Gastroesophageal sphincter (tissue), 4 donors: ENCODE measurements at regions not wholly inside any gene's neighbourhood (a gene's known extent, or its start where the extent isn't known, plus 50 kb on each side); places are given as distances from the start of the nearest gene placed in this dataset.

Experiments
- ATAC-seq: fragments of 150-250 bp; one replicate; pipeline ENCODE4 v1.9.1; 2016; ENCODE audit warnings: mild to moderate bottlenecking, moderate library complexity
- H3K27ac ChIP-seq, 4 donors: fragments of 200-600 bp; sonication (generic) in 3 of 4; 1 replicate in 3 of 4; 2 replicates in 1 of 4; pipeline ENCODE4 v1.5.1; 2016 to 2019
- H3K27me3 ChIP-seq: fragments of 200-600 bp; sonication (generic); one replicate; pipeline ENCODE4 v1.5.1; 2019
- H3K36me3 ChIP-seq, 2 donors: fragments of 200-600 bp; sonication (generic); one replicate each; pipeline ENCODE4 v1.5.1; 2019; ENCODE audit warnings: control low read depth in 1 of 2
- H3K4me1 ChIP-seq, 3 donors: fragments of 200-600 bp; sonication (generic); 1 replicate in 2 of 3; 2 replicates in 1 of 3; pipeline ENCODE4 v1.5.1; 2016 to 2019; ENCODE audit warnings: control low read depth in 2 of 3
- H3K4me3 ChIP-seq, 2 donors: fragments of 200-600 bp; sonication (generic); one replicate each; pipeline ENCODE4 v1.5.1; 2019; ENCODE audit warnings: mild to moderate bottlenecking in 1 of 2, moderate library complexity in 1 of 2
- H3K9me3 ChIP-seq, 3 donors: fragments of 200-600 bp; sonication (generic); one replicate each; pipeline ENCODE4 v1.5.1; 2017 to 2019; ENCODE audit warnings: control low read depth in 2 of 3
- CTCF ChIP-seq, 4 experiments: fragments of 200-600 bp in 2 of 4; fragments of 450-650 bp in 2 of 4; sonication (generic) in 1 of 4; IDR thresholded peaks; one replicate each; pipeline ENCODE4 v1.5.1; 2017 to 2019; ENCODE audit warnings: antibody characterized with exemption in 4 of 4, mild to moderate bottlenecking in 2 of 4, moderate library complexity in 2 of 4
- EP300 ChIP-seq: sonication (generic); formaldehyde crosslinking; IDR thresholded peaks from one replicate; pipeline ENCODE4 v1.6.1; 2017; ENCODE audit warnings: antibody characterized with exemption, mild to moderate bottlenecking
- POLR2A ChIP-seq, 2 donors: fragments of 450-650 bp; IDR thresholded peaks; one replicate each; pipeline ENCODE4 v1.6.1; 2017; ENCODE audit warnings: antibody characterized with exemption in 2 of 2, mild to moderate bottlenecking in 2 of 2, moderate library complexity in 1 of 2
- POLR2AphosphoS5 ChIP-seq: sonication (generic); formaldehyde crosslinking; IDR thresholded peaks from one replicate; pipeline ENCODE4 v1.6.1; 2017; ENCODE audit warnings: antibody characterized with exemption
- WGBS, 2 donors: methylation state at CpG; one replicate each; pipeline ENCODE4 v1.1.5; 2018; ENCODE audit warnings: low coverage in 1 of 2; 5-methylcytosine and 5-hydroxymethylcytosine counted together

GRCh38 chr18:39188278-39188677 is 1622.7 kb upstream of the CELF4 start:
- no peak overlapping the region for H3K4me3 ChIP-seq
- no peaks in the 10 kb centered on the region for H3K27me3 ChIP-seq
- no peaks in the 10 kb centered on the region for H3K4me1 ChIP-seq
- no peak for ATAC-seq
- 71 to 76% methylated on average over 2 of the region's 2 CpGs for WGBS, 2 donors
- no peaks in the 10 kb centered on the region for H3K36me3 ChIP-seq
- TF ChIP-seq CTCF (IDR thresholded peaks at IDR 0.05) (no peak), POLR2A (IDR thresholded peaks at IDR 0.05) (no peak), POLR2AphosphoS5 (no peak), EP300 (no peak)
- no peaks in the 10 kb centered on the region for H3K9me3 ChIP-seq
- no peak overlapping the region for H3K27ac ChIP-seq

DNA sequence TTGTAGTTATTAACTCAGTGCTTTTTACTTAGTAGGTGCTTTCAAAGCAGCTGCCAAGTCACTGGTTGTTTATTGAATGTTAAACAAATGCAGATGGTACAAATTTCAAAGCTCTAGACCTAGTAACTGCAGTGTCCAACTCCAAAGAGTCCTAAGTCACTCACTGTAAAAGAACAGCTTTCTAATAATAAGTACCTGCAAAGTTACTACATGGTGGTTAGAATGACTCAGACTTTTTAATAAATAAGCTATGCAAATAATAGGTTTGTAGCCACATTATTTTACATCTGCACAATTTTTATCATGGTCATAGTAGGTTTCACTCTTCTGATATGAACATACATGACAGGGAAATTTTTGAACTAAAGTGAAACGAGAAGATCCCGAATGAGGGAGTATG is 1620.4 kb upstream of the CELF4 start:
- no peaks in the 10 kb centered on the region for H3K4me1 ChIP-seq
- H3K4me3 ChIP-seq, result no peak overlapping the region
- H3K36me3 ChIP-seq, result no peaks in the 10 kb centered on the region
- TF ChIP-seq EP300, result no peak
- no peak for TF ChIP-seq POLR2AphosphoS5
- no peak for TF ChIP-seq POLR2A (IDR thresholded peaks at IDR 0.05)
- TF ChIP-seq CTCF (IDR thresholded peaks at IDR 0.05), result no peak
- WGBS, 2 donors, result 100% methylated on average over 1 to 2 of the region's 2 CpGs
- no peaks in the 10 kb centered on the region for H3K27me3 ChIP-seq
- H3K27ac ChIP-seq, result no peak overlapping the region
- ATAC-seq, result no peak
- H3K9me3 ChIP-seq, result no peaks in the 10 kb centered on the region

DNA sequence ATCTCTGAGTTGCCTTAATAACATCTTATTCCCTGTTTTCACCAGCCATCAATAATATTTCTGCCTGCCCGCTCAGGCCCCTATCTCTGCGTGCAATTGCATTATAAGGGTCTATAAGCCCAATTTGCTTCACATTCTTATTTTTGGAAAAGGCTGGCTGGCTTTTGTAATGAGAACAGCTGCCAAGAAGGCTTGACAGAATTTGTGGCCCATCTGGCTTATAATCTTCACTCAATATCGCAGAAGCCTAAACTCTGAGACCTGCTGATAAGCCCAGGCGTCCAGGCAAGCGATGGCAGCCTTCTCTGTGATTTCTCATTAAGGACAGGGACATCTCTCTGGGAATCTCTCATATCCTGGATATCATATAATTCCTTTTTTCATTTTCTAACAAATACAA is 1618.6 kb upstream of the CELF4 start:
- no peaks in the 10 kb centered on the region for H3K27me3 ChIP-seq
- ATAC-seq, result no peak
- TF ChIP-seq POLR2AphosphoS5, result no peak
- no peak for TF ChIP-seq EP300
- no peak for TF ChIP-seq CTCF (IDR thresholded peaks at IDR 0.05)
- TF ChIP-seq POLR2A (IDR thresholded peaks at IDR 0.05), result no peak
- 91 to 97% methylated on average over 5 of the region's 5 CpGs for WGBS, 2 donors
- H3K4me3 ChIP-seq, result no peak overlapping the region
- H3K36me3 ChIP-seq, result no peaks in the 10 kb centered on the region
- H3K9me3 ChIP-seq, result no peaks in the 10 kb centered on the region
- no peak overlapping the region for H3K27ac ChIP-seq
- no peaks in the 10 kb centered on the region for H3K4me1 ChIP-seq

DNA sequence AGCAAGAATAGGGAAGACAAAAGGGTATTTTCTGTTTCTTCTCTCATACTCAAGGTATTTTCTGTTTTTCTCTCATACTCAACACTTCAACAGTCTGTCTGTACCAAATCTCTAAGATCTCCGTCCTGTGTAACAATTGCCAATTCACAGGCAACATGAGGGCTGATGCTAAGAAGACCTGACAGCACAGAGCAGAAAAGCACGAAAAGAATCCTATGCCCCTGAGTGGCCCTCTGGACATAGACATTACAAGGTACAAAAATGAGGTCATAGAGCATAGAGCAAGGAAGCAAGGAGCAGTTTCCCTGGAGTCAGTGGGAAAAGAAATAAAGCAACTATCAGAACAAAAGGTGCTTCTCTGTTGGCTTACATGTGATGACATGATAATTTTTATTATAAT is 1612.6 kb upstream of the CELF4 start:
- Histone ChIP-seq H3K36me3 (no peaks in the 10 kb centered on the region), H3K4me1 (no peaks in the 10 kb centered on the region), H3K4me3 (no peak overlapping the region), H3K27ac (no peak overlapping the region), H3K9me3 (no peaks in the 10 kb centered on the region), H3K27me3 (no peaks in the 10 kb centered on the region)
- 74% methylated on average over 2 of the region's 2 CpGs; no CpG with 5 or more reads in 1 of the 2 donors for WGBS, 2 donors
- no peak for ATAC-seq
- TF ChIP-seq POLR2AphosphoS5 (no peak), CTCF (IDR thresholded peaks at IDR 0.05) (no peak), POLR2A (IDR thresholded peaks at IDR 0.05) (no peak), EP300 (no peak)

- 82 to 95% methylated on average over 4 of the region's 4 CpGs for WGBS, 2 donors
- Histone ChIP-seq H3K36me3 (no peaks in the 10 kb centered on the region), H3K27ac (no peak overlapping the region), H3K27me3 (no peaks in the 10 kb centered on the region), H3K4me3 (no peak overlapping the region), H3K4me1 (no peaks in the 10 kb centered on the region), H3K9me3 (no peaks in the 10 kb centered on the region)
- no peak for ATAC-seq
- TF ChIP-seq POLR2AphosphoS5, result no peak
- TF ChIP-seq EP300, result no peak
- TF ChIP-seq CTCF (IDR thresholded peaks at IDR 0.05), result no peak
- TF ChIP-seq POLR2A (IDR thresholded peaks at IDR 0.05), result no peak
Measured at GRCh38 chr18:39172695-39173421, 1607.3 kb upstream of the CELF4 start.
